ENCODE measurements at regions not wholly inside any gene's neighbourhood (a gene's known extent, or its start where the extent isn't known, plus 50 kb on each side); places are given as distances from the start of the nearest gene placed in this dataset.

DNA sequence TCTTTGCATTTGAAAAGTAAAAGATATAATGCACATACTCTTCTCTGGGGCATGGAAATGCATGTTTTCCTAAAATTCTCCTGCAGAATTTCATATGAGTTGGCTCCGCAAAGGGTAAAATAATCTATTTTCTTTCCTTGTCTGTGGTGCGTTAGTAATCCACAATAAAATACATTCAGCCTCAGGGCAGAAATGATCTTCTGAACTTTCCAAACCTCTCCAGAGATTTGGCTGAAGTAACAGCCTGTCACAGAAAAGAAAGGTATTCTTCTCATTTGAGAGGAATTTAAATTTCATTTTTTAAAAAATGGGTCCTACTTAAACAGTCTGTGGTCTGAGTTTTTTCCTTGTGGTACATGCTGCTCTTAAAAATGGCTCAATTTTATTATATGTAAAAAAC lies 182.7 kb upstream of the DCBLD2 start:
- DNase-seq = no peak

DNA sequence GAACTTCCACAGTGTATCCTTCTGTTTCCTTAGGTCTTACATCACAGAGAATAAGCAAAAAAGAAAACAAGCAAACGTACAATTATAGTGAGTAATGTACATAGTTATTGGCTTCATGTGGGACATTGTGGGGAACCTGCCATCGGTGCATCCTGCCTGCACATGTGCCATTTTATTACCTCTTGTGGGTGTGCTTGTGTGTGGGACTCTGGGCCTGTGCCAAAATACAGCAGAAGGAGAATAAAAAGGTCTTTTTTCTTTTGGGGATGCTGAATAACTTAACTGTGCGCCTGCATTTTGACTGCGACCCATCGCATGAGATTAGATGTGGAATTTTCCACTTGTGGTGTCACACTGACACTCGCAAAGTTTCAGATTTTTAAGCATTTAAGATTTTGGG lies 169.6 kb upstream of the DCBLD2 start:
- no peak for DNase-seq

DNA sequence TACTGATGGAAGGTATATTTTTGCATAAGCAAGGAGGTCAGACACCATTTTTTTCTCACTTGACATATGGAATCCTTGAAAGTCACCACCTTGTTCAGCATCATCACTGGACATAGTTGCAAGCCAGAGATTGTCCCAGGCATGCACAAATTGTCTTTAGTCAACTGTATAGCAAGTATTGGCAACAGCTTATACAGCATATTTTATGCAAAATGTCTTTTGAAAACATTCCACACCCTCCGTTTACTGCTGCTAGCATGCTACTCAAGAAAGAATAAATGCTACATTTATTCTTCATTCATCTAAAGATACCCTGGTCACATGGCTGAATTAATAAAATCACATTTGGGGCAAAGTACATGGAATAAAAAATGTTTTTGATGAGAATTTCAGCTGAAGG lies 168.5 kb upstream of the DCBLD2 start:
- DNase-seq = no peak

DNA sequence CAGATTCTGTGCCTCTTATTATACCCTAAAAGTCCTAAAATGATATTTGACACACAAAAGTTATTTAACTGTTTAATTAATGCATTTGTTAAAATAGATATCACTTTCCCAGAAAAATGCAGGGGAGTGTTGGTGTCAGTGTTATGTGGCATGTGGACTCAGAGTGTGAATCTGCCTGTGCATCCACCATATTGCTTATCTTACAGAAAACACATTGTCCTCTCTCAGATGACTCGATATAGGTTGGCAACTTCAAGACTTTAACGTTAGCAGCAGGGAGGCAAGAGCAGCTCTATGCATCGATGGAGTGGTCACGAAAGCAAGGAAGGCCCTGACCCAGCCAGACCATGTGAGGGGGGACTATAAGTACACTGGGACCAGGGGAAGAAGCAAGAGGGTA lies 165.4 kb upstream of the DCBLD2 start:
- DNase-seq = no peak

DNA sequence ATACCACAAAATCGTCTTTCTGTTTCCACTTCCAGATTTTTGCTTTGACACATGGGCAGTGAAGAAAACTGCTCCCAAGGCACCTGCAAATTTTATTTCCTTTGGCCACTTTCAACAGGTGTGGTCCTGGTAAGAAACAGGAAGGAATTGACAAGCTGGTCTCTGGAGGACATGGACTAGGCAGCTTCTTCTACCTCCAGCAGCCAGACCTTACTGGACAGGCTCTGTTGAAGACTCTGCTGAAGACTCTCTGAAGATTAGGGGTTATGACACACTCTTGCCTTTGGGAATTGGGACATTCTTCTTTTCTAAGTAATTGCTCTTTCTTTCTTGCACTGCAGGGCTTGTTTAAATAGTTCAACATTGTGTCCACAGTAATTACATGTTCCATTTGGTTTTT lies 147.7 kb upstream of the DCBLD2 start:
- DNase-seq = no peak

DNA sequence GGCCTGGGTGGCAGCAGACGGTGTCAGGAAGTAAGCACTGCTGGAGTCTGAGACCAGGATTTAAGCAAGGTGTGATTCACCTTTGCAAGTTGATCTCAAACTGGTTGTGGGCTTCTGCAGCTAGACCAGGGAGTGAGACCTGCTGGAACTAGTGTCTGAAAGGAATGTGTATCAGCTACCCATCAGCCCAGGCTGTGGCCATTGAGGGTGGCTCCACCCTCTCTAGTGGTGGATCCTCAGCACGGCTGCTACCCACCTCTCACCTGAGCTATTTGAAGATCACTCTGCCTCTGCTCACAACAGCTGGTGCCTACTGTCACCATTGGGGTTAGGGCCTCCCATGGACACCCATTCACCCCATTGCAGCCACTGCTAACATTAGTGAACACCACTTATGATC lies 140.3 kb upstream of the DCBLD2 start:
- no peak for DNase-seq

DNA sequence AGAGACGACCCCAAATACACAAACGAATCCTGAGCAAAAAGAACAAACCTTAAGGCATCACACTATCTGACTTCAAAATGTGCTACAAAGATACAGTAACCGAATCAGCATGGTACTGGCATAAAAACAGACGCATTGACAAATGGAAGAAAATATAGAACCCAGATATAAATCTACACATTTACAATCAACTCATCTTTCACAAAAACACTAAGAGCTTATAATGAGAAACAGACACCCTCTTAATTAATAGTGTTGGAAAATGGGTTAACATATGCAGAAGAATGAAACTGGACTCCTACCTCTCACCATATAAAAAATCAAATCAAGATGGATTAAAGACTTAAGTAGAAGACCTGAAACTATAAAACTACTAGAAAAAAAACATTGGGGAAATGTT lies 130.3 kb upstream of the DCBLD2 start:
- no peak for DNase-seq

DNA sequence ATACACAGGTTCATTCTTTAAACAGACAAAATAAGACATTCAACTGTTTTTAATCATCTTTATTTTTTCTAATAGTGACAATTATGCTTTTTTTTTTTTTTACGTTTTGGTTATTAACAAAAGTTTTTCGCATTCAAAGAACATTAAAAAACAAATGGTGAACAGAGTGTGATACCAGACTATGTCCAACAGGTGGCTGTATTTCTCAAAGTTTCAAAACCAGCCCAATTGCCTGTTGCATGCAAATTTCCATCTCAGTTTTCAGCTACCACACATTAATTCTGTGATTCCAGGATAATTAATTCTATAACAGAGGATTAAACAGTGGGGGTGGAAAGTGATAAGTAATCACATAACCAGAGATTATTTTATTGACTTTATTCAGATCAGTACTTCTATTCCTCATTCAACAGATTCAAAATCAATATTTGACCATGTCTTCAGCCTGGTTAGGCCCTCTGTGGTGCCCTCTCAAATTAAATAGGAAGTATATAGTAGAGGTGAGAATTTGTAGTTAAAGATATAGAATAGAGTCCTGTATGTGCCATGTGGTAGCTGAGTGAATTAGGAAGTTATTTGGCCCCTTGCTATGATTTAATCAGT lies 122.2 kb upstream of the DCBLD2 start:
- no peak for DNase-seq

DNA sequence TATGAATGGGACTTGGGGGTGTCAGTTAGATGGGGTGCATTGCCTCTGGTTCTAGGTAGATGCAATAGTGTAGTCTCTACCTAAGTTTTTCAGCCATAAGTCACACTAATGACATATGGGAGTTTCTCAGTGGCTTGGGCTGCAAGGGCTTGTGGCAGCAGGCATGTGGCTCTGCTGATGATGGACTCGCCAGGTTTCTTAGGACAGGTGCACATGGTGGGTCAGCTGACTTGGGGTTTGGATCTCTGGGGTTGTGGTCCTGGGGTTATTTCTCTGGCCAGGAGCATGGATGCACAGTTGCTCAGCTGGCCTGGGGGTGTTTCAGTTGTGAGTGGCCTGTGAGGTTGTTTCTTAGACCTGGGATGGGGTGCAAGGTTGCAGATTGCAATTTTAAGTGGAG lies 120.0 kb upstream of the DCBLD2 start:
- DNase-seq = no peak

DNA sequence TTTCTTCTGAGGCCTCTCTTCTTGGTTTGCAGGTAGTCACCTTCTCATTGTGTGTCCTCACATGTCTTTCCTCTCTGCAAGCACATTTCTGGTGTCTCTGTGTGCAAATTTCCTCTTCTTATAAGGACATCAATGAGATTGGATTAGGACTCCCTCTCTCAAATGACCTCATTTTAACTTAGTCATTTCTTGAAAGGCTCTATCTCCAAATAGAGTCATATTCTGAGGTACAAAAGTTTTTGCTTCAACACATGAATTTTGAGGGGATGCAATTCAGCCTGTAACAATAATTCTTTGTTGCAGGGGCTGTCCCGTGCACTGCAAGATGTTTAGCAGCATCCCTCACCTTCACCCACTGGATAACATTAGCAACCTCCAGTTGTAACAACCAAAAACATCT lies 115.0 kb upstream of the DCBLD2 start:
- no peak for DNase-seq

DNA sequence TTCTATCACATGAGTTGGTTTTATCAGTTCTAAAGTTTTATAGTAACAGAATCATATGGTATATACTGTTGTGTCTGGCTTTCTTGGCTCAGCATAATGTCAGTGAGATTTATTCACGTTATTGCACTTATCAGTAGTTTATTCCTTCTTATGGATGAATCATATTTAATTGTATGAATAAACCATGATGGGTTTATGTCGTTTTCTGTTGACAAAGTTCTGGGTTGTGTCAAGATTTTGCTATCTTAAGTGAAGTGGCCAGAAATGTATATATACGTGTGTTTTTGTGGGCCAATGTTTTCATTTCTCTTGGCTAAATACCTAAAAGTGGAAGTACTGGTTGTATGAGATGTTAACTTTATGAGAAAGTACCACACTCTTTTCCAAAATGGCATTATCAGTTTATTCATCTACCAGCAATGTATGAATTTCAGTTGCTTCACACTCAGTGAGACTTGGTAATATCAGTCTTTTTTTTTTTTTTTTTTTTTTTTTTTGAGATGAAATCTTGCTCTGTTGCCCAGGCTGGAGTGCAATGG lies 112.4 kb upstream of the DCBLD2 start:
- no peak for DNase-seq

DNA sequence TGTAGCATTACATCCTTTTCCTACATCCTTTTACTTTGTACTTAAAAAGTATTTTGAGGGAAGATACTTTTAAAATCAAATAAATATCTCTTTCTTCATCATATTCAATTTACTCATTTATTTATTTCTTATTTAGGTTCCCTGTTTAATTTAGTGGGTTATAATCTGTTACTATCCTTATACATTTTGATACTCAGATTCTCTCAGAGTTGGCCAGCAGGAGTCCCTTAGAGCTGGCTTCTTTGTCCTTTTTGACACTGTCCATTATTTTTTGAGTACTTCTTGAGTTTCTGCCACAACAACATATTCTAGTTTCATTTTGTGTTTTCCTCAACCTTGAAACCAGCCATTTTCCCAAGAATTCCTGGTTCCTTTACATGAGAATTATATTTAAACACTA lies 111.6 kb upstream of the DCBLD2 start:
- DNase-seq = no peak

DNA sequence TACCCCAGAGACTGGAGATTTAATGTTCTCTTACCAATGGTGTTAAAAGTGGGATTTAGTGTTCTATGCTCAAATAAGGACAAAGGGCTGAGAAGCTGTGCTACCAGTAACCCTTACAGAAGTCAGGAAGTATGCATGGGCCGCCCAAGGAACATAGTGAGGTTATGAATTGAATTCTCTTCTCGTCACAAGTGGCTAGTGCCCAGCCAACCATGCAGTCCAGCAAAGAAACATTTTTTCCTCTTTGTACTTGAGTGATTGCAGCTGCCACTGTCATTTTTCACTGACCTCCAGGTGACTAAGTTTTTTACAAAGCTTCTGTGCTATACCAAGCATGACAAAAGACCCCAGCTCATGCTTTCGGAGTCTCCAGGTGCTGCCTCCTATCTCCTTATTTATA lies 110.6 kb upstream of the DCBLD2 start:
- no peak for DNase-seq

DNA sequence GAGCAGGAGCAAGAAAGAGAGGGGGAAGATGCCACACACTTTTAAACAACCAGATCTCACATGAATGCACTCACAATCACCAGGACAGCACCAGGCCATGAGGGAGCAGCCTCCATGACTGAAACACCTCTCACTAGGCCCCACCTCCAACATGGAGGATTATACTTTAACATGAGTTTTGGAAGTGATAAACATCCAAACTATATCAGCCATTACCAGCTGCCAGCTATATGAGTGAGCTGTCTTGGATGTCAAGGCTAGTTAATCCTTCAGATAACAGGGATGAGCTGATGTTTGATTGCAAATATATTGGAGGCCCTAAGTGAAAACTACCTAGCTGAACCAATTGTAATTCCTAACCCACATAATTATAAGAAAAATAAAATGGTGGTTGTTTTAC lies 108.4 kb upstream of the DCBLD2 start:
- DNase-seq = no peak

DNA sequence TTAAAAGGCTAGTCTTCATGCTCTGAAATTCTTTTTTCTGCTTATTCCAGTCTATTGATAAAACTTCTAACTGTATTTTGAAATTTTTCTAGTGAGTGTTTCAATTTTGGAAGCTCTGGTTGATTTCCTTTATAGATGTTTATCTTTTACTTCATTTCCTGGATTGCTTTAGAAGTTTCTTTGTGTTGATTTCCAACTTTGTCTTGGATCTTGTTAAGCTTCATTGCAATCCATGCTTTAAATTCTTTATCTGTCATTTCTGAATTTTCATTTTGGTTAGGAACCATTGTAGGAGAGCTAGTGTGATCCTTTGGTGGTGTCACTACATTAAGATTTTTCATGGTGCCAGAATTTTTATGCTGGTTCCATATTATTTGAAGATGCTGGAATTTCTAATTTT lies 105.2 kb upstream of the DCBLD2 start:
- DNase-seq = no peak

DNA sequence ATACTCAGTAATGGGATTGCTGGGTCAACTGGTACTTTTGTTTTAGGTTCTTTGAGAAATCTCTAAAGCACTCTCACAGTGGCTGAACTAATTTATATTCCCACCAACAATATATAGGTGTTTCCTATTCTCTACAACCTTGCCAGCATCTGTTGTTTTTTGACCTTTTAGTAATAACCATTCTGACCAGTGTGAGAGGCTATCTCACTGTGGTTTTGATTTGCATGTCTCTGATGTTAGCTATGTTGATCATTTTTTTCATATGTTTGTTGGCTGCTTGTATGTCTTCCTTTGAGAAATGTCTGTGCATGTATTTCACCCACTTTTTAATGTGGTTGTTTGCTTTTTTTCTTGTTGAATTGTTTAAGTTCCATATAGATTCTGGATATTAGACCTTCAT lies 98.2 kb upstream of the DCBLD2 start:
- DNase-seq = no peak

DNA sequence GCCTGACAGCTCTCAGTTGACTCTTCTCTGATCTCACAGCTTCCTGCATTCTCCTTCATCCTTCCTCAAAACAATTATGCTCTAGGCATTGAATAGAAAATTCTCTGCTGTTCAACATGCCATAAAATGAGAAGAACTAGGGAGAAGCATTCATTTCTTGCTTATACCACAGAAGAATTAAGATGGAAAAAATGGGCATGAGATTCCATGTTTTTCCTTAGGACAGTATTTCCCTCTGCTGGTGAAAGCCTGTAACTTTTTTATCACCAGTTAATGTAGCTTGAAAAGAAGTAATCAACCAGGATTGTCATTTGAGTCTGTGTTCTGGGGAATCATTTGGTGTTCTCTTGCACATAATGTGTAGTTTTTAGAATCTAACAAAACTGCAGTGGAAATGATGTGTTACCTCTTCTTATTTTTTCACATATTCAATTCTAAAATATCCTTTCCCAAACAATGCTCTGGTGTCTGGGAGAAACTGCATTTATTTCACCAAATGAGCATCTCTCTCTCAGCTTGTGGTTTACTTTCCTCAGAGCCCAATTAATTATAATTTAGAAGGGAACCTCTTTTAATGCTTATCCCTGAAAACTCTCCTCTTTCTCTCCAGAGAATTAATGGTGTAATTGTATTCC lies 92.8 kb upstream of the DCBLD2 start:
- no peak for DNase-seq

DNA sequence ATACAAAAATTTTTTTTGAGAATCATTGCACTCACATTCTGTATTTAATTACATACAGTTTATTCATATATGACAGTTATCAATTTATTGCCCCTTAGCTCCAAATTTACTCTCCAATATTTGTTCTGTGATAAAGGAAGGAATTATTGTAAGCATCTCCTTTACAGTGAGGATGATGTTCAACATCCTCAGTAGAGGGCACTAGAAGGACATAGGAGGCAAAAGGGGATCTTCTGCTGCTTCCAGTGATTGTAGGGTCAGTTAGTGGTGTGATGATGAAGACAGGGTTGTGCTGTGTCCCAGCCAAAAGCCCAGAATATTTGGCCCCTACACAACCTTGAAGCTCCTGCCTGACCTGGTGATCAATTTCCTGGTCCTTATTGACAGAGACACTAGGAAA lies 89.9 kb upstream of the DCBLD2 start:
- DNase-seq = no peak

DNA sequence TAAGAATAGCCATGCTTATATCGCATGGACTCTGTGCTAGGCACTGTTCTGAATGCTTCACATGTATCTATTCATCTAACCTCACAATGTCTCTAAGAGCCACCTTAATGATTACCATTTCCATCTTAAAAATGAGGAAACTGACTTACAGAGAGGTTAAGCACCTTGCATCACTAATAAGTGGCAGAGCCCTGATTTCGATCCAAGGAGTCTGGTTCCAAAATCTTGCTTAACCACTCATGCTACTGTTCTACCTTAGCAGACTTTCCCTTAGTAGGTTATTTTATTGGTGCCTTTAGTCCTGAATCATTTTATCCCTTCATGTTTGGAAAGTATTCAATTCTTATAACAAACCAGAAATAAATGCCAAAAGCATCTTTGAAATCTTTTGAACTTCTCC lies 89.2 kb upstream of the DCBLD2 start:
- no peak for DNase-seq

DNA sequence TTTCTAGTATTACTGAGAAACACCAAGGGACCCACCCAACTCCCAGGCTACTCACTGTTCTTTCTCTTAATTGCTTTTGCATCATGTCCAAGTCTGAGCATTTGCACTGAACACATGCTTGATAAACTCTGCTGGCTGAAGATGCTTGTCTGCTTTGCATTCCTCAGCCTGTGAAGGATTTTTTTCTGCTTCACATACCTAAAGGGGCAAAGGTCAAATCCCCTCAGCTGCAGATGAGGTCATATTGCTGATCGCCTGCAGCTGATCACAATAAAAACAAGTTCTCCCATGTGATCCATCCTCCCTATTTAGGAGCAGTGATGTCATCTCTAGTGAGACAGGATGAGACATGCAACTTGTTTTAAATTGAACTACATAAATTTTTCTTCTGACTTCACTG lies 84.6 kb upstream of the DCBLD2 start:
- no peak for DNase-seq

DNA sequence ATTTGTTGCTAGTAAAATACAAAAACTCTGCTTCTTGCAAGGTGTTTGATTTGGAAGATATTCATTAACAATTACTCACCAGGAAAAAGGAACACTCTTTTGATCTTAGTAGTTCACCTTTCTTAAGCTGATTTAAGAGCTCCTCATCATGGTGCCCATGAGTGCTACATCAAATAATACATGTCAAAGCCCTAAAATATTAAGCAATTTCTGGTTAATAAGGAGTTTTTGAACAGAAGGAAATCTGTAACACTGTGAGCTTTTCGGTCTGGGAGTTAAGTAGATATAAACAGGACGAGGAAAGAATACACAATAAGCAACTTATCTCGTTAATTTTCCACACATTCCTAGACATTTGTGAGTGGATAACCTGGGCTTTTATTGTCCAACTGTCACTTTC lies 83.9 kb upstream of the DCBLD2 start:
- DNase-seq = no peak

DNA sequence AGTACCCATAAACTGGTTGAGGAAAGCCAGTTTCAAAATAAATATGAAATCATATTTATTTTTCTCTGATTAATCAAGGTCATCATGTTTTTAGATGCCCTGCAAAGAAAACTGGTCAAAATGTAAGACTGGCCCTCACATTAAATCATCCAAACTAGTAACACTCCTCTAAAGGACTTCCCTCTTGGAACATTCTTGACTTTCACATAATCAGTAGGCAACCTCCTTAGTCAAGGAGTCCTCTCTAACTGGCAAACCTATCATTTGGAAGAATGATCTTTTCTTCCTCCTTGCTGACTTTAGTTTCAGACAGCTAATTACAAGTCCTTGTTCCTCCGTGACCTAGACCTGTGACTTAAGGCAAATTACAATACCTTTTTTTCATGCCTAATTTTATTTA lies 82.5 kb upstream of the DCBLD2 start:
- DNase-seq = no peak

DNA sequence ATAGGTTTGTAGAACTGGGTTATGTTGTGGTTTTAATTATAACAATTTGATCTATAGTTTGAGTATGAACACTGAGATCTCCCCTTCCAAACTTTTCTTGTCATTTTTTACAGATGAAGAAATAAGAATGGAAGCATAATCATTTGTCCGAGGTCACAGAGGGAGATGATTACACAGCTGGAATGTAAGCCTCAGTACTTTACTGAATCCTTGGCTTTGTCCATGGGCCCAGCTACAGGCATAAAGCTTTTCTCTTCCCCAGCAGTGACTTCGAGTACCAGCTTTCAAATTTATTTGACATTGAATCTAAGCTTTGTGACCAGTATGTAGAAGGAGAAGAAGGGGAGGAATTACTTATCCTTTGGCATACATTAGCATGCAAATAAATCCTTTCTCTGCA lies 80.9 kb upstream of the DCBLD2 start:
- no peak for DNase-seq

DNA sequence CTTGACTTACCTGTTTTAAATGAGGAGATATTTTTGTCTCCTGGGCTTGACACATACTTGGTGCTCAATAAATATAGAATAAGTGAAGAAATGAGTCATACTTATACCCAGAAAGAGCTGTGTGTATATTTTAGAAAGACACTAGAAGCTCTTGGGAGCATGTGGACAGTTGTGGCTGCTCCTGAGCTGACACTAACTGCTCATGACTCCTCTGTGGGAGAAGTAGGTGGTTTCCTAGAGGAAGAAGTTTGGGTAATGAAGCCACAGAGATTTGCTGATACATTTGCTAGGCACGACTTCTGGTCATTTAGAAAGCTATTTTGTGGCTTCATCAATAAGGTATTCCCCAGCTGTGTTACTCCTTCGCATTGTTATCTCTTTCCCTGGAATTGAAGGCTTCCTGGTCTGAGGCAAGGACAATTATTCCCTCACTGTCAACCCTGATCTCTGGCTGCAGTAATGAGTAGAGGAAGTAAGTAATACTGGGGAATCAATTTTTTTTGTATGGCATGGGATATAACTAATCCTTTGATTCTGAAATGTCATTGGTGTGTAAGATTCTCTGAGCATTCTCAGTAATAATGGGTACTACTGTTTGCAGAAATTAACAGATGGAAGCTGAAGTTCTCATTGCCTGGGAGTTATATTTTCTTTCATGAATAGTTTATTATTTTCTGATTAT lies 79.6 kb upstream of the DCBLD2 start:
- DNase-seq = no peak

DNA sequence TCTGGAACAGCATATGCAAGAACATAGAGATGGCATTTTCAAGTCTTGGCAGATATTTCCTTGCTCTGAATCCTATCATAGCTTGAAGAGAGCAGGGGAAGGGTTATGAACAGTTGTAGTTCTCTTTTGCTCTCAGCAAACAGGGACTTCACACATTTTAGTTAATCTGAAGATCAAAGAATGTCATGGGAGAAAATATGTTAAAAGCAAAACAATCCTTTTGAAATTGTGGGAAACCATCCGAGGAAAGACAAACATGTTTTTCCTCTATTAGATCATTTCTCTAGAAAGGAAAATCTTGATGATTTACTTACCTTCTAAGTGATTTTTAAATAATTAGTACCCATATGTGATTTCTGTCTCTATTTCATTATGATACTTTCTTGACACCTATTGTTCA lies 77.8 kb upstream of the DCBLD2 start:
- no peak for DNase-seq
